HG03442 (cell line): ENCODE measurements at regions not wholly inside any gene's neighbourhood (a gene's known extent, or its start where the extent isn't known, plus 50 kb on each side); places are given as distances from the start of the nearest gene placed in this dataset.
"Not testable (repeated sequence)": the region's sequence is repeated elsewhere in the genome, so short reads cannot be mapped to it uniquely, and the experiment has no call there.

Experiments
- ATAC-seq: cut with Tn5 transposase; IDR thresholded peaks from one replicate; pipeline ENCODE4 v1.9.1; 2021; ENCODE audit warnings: mild to moderate bottlenecking, moderate library complexity; ENCODE audit not compliant: unreplicated experiment

DNA sequence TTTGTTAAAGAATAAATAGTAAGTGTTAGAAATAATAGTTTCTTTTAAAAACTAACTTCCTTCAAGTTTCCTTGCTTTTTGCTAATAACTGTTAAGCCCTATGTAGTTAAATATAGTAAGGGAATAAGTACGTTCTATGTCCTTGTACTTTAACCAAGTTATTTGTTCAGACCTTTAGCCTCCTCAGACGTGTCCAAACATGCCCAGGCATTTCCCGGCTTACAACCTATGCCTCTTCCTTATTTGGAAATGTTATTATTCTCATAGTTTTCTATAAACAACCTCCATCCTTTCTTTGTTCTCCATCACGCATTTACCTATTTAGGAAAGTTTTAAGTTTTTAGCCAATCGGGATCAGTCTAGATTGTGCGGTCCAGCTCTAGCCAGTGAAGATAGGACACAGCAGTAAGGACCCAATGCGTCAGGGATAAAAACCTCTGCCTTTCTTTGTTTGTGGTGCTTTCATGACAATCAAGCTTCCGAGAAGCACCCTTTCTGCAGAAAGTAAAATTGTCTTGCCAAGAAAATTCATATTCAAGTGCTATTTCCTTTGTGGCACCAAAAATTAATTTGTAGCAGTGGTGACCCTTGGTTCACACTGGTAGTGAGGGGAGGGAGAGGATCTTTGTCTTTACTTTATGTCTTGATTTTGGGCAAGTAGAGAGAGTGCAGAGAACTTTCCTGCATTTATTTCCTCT is 851.3 kb upstream of the POM121L12 start:
- no peak for ATAC-seq

DNA sequence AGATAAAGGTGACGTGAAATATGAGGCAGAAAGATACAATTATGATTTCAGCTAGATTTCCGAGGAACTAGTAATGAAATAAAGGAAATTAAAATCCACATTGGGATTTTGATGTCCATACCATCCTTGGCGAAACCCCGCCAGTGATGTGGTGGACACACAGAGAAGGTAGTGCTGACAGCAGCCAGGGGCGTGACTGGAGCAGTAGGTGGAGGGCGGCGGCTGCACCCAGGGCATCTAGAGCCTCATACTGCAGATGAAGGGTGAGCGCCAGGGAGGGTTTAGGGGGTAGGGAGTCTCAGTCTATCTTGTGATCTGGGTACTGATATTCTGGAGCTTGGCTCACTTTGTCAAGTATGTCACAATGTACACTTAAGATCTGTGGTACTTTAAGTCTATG is 855.5 kb upstream of the POM121L12 start:
- no peak for ATAC-seq

DNA sequence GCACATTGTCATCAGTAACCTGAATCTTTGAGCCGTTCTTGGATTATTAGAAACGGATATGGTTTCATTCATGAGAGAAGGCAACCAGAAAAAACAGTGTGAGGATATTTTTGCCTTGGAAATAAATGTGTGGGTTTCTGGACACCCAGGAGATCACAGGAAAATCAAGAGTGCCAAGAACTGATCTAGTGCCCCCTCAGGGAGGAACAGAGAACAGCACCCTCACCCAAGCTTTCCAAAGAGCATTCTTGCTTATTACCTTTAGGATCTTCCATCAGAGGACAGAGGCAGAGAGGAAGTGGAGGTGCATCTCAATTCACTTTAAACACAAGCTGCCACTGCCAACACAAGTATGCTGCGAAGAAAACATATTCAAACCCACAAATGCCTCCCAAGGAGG is 851.5 kb upstream of the COBL start:
- no peak for ATAC-seq

DNA sequence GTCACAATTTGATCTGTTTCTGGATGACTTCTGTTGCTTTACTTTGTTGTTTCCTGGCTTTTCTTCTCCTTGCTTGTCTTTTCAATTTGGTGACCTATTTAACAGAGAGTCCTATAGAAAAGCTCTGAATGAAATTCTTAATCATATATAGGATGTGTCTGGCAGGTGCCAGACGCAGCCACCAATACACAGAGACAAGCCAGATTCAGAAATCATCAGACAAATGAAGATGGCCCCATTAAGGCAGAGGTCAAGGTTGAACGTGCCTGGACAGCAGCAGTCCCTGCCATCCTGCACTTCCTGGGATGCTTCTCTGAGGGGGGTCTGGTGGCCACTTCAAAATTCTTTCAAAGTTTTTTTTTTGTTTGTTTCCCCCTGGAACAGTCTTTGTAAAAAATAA is 846.7 kb upstream of the COBL start:
- ATAC-seq, result no peak

DNA sequence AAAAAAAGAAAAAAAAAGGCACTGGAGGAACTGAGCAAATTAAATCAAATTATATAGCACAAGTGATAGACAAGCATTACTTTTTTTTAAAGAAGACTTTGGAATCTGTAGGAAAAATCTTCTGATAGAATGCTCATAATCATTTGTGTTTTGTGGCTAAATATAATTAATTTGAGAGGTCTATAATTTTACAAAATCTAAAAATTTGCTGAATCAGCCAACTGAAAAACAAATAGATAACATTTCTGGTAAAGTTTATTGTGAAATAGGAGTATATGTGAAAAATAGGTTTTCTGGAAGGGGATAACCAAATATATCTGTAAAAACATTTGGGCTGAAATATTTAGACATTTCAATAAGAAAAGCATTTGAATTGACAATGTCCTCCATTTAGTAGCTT is 844.9 kb upstream of the COBL start:
- no peak for ATAC-seq

DNA sequence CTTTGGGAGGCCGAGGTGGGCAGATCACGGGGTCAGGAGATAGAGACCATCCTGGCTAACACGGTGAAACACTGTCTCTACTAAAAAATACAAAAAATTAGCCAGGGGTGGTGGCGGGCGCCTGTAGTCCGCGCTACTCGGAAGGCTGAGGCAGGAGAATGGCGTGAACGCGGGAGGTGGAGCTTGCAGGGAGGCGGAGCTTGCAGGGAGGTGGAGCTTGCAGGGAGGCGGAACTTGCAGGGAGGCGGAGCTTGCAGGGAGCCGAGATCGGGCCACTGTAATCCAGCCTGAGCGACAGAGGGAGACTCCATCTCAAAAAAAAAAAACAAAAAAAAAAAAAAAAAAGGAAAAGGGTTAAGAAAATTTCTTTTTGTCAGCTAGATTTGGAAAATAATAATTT is 842.8 kb upstream of the COBL start:
- ATAC-seq, result not testable (repeated sequence)

DNA sequence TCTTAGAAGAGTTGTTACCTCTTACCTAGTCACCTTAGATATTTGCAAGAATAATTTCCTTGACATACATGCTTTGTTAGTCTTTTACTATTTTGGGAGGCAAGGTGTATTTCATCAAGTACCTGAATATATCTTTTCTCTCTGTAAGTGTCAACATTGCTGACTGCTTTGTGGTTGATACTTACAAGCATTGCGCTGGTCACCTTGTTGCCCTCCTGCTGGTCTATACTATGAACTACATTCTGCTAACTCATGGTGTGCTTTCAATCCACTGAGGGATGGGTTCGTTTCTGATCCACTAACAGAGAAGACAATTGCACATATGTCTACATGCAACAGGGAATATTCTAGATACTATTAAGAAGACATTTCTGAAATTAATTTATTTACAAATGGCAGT is 837.8 kb upstream of the COBL start:
- no peak for ATAC-seq

DNA sequence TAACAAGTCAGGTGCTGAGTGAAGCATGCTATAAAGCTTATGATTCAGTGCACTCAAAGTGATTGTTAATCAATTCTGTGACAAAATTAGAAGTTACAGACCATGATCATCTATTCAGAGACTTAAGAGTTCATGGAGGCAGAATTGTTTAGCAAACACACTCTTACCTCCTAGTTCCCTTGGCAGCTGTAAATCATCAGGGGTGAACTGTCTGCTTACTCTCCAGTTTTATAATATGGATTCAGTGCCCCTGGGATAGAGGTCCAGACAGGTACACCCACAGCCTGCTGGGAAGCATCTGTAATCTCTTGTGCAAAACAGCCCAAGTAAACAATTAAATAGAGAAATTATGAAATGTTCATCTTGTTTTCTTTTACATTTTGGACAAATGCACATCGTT is 835.0 kb upstream of the COBL start:
- ATAC-seq, result no peak

DNA sequence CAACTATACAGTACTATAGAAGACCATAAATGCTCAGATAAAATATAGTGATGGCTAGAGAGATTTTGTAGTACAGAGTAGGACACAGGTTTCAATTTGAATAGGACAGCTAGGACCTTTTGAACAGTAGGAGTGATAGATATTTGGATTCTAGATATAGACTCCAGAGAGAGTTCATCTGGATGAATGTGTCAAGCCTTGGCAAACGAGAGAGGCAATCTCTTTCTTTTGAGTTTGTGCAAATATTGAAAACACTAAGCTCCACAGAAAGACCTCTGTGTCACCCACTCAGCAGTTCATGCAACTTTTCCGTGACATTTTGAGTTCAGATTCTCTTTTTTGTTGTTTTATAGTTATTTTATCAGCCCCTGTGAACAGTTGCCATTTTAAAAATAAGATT is 834.3 kb upstream of the COBL start:
- ATAC-seq, result no peak

DNA sequence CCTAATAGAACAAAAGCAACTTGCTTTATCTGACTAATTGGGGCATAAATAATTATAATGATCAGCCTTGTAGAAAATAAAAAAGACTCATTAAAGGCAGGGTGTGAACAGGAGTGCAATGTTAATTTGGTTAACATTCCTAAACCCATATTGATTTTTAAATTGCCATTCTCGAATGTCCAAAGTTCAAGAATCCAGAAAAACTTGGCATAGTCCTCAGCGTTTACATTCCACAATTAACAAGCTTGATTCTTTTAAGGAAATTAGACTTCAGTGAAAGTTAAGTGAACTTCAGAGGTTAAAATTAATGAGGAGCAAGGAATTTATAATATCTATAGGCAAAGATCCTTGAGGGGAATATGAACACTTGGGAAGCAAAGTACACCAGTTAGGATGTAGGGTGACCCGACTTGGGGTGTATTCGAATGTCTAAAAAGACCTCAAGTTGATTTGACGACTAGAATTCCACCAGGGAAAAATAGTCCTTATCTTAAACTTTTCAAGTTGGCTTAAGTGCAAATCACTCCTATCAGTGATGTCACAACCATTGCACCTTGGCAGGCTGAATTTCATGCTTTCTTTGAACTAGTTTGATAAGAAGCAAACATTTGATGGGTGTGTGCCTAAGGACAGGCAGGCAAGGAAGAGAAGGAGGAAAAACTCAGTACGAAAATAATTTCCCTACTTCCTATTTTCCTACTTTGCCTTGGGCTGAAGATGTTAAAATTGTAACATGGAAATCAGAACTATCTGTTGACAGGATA is 830.4 kb upstream of the COBL start:
- no peak for ATAC-seq

DNA sequence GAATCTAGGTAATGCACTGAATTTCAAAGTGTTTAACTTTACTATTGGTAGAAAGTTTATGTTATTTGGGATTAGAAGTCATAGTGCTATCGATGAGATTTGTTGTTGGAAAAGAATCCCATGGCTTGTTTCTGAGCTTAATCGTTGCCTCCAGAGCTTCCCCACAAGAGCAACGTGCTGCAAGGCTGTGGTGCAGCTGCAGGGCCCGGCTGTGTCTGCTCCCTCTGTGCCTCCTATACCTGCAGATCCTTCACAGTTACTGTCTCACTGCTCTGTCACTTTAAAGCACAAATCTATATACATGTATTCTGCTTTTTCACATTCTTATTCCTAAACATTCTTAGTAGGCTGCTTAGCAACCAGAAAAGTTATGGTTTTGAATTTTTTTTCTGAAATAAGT is 826.6 kb upstream of the COBL start:
- no peak for ATAC-seq

DNA sequence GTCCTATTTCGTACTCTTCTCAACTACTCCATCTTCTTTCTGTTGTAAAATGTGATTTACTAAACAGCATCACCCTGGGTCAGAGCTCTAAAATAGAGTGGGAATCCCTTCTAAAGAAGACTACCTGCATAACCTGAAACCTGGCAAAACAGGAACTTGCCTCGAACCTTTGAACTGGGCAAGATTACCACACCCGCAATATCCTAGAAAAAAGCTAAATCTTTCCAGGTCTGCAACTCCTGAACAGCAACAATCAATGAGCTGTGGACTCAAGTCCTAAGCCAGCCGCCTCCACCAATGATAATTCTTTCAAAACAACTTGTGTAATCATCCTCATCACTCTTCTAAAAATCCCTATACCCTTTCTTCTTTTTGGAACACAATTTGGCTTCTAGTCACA is 824.2 kb upstream of the COBL start:
- no peak for ATAC-seq

DNA sequence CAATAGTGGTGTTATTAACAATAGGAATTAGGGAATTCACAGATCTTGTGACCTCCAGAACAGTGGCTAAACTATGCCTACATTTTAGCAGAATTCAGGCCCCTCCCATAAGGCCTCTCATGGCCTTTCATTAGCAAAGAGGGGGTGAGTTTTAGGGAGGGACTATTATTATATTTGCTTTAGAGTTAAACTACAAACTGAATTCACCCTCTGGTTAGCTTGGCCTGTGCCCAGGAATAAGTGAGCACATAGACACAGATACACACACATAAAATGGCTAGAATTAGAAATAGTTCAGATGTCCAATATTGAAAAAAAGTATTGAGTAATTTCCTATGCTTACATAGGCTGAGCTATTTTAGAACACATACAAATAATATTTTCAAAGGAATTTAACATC is 818.8 kb upstream of the COBL start:
- no peak for ATAC-seq

DNA sequence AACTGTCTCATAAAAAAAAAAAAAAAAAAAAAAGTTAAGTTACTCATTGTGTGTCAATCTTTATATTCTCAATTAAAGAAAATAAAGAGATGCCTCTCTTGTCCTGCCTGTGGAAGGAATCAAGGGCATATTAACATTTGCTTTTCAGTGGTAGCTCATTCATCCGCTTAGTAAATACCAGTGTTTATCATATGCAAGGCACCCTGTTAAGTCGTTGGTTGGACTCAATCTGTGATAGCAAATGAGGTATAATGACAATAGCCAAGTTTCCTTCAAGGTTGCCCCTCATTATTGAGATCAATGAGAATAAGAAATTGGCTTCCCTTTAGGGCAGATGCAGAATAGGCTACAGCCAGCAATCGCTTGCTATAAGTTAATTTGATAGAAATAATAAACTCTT is 812.7 kb upstream of the COBL start:
- no peak for ATAC-seq

DNA sequence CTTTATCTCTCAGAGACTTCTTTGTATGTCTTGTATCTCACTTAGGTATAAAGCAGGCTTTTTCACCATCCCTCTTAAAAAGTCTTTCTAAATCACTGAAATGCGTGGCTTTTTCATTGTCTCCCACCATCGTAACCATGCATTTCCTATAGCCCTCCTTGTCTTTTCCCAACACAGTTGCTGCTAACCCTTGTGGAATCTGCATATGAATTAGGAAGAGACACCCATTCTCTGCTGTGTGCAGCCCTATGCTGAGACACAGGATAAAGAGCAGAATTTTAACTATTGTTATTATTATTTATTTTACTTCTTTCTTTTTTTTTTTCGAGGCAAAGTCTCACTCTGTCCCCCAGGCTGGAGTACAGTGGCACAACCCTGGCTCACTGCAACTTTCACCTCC is 804.3 kb upstream of the COBL start:
- ATAC-seq, result no peak

DNA sequence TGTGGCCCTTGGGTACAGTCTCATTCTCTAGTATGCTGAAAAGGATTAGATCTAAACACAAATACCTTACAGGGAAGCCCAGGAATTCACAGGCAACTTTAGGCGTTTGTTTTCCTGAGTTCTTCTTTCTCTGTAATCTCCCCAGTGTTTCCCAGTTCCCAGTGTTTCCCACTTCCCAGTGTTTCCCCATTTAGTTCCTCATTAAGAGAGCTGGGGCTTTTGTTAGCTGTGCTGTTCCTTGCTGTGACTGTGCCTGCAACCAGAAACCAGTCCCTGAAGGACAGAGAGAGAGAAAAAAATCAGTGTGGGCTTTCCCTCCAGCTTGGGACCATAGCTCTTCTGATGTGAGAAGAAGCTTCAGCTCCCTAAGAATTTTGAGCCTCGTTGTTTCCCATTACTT is 802.9 kb upstream of the COBL start:
- ATAC-seq, result no peak

DNA sequence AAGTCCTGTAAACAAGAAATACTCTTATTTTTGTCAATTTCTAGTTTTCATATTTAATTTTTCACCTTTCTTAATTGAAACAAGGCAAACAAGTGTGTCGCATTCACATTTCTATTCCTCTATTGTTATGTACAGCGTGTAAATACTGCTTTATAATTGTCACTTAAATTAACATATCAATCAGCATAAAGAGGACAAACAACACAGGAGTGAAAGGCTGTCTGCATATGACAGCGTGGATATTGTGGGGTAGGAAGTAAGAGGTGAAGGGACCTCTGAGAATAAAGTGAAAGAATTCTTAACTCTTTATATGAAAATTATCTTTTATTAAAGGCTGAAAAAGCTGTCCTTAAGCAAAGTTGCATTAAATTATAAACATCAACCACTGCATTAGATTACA is 797.9 kb upstream of the COBL start:
- ATAC-seq, result no peak

DNA sequence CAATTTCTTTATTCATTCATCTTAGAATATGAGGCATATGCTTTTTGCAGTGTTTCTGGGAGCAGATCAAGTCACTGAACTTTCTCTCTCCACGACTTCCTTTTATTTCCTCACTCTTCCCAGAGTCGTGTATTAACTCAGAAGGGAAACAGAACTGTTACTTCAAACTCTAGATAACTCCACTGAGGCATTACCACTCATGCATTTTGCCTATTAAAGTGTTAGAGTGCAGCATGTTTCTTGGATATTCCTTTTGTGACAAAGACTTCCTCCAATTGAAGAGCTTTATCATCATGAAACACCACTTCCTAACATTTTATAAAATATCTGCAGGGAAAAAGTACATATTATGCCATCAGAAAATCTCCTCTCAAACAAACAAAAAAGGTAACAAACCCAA is 797.4 kb upstream of the COBL start:
- no peak for ATAC-seq

DNA sequence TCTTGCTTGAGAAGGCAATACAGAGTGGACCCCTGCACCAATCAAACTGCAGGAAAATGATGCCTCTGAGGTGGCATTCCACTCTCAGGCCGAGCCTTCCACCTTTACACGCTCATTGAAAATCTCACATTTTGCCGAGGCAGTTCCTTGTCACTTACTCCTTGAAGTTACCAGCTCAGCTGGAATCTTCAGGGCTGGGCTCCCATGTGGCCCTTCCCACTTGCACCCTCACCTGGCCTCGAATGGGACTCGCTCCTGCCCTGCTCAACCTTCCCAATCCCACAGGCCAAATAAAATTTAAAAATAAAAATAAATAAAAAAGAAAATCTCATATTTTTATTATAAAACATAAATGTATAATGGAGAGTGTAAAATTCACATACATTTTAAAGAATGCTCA is 790.7 kb upstream of the COBL start:
- no peak for ATAC-seq

DNA sequence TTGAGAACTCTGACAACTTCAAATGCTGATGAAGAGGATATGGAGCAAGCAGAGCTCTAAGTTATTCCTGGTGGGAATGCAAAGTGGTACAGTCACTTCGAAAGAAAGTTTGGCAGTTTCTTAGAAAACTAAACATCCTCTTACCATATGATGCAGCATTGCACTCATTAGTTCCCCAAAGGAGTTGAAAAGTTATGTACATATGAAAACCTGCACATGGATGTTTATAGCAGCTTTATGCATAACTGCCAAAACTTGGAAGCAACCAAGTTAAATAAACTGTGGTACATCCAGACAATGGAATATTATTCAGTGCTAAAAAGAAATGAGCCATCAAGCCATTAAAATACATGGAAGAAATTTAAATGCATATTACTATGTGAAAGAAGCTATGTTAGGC is 779.3 kb upstream of the COBL start:
- ATAC-seq, result no peak

DNA sequence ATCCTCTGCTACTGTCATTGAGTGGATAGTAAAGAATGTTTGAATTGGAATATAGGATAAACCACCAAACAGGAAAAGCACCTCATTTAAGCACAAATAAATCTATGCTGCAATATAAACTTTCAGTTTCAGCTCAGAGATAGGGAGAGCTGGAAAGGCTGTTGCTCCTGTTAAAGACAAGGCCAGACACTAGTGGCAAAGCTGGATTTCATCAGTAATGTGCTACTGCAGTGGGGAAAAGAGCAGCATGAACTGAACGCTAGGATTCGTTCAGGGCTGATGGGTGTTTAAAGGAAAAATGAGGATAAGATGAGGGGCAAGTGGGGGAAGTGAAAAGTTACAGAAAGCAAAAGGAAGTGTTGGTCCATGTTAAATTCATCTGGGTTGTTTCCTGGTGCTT is 775.4 kb upstream of the COBL start:
- ATAC-seq, result no peak

DNA sequence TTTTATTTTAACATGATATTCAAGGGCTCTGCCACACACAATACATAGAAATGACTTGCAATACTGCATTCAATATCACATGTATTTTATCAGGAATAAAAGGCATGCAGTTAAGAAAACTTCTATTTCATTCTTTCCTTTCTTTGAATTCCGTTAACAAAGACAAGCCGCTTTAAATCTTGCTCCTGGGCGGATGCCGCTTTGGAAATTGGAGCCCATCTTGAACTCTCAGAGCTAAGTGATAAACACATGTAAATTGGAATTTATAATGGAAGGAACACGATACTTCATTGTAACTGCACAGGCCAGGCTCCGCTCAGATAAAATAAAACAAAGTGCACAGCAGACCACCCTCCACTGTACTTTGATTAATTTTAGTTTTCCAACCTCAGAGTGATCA is 774.5 kb upstream of the COBL start:
- no peak for ATAC-seq
